ENCODE measurements at regions not wholly inside any gene's neighbourhood (a gene's known extent, or its start where the extent isn't known, plus 50 kb on each side); places are given as distances from the start of the nearest gene placed in this dataset.

- H3K4me2 ChIP-seq (ENCODE audit: low read length): no peak overlapping the region
- H3K4me1 ChIP-seq (ENCODE audit: insufficient read depth, low read length, severe bottlenecking): no peaks in the 10 kb centered on the region
Measured at GRCh38 chr10:130773941-130774340, 537.6 kb downstream of the TCERG1L start.

GRCh38 chr10:130774871-130775270, 536.6 kb downstream of the TCERG1L start:
- Histone ChIP-seq H3F3A (ENCODE audit: insufficient read depth, low read length) (no peaks in the 10 kb centered on the region), H3K27me3 (ENCODE audit: insufficient read depth, low read length) (no peaks in the 10 kb centered on the region), H3K79me2 (ENCODE audit: insufficient read depth, low read length) (no peaks in the 10 kb centered on the region), H3K4me1 (ENCODE audit: insufficient read depth, low read length, severe bottlenecking) (no peaks in the 10 kb centered on the region), H3K4me3 (ENCODE audit: low read depth, low read length, poor library complexity, severe bottlenecking) (no peak overlapping the region), H3K9ac (ENCODE audit: low read length) (no peak overlapping the region), H3K4me2 (ENCODE audit: low read length) (no peak overlapping the region), H3K27ac (ENCODE audit: low read depth, low read length, poor library complexity, severe bottlenecking) (no peak overlapping the region), H3K9me2 (ENCODE audit: low read depth, low read length) (no peaks in the 10 kb centered on the region), H4K20me1 (ENCODE audit: insufficient read depth, low read length) (no peaks in the 10 kb centered on the region), H3K36me3 (ENCODE audit: insufficient read depth, low read length) (no peaks in the 10 kb centered on the region), H2AFZ (ENCODE audit: low read length) (no peak overlapping the region), H3K9me3 (ENCODE audit: low read length) (no peaks in the 10 kb centered on the region)
- TF ChIP-seq CTCF (IDR thresholded peaks at IDR 0.05; ENCODE audit: low read length): no peak
- no peak for TF ChIP-seq EZH2 (IDR thresholded peaks at IDR 0.05; ENCODE audit: borderline replicate concordance, low read length)

More at GRCh38 chr10:130773941-130774340, 537.6 kb downstream of the TCERG1L start:
- Histone ChIP-seq H3K9me2 (ENCODE audit: low read depth, low read length) (no peaks in the 10 kb centered on the region), H2AFZ (ENCODE audit: low read length) (no peak overlapping the region), H4K20me1 (ENCODE audit: insufficient read depth, low read length) (no peaks in the 10 kb centered on the region), H3K27ac (ENCODE audit: low read depth, low read length, poor library complexity, severe bottlenecking) (no peak overlapping the region), H3F3A (ENCODE audit: insufficient read depth, low read length) (no peaks in the 10 kb centered on the region), H3K9ac (ENCODE audit: low read length) (no peak overlapping the region), H3K27me3 (ENCODE audit: insufficient read depth, low read length) (no peaks in the 10 kb centered on the region), H3K36me3 (ENCODE audit: insufficient read depth, low read length) (no peaks in the 10 kb centered on the region), H3K9me3 (ENCODE audit: low read length) (no peaks in the 10 kb centered on the region), H3K79me2 (ENCODE audit: insufficient read depth, low read length) (no peaks in the 10 kb centered on the region), H3K4me3 (ENCODE audit: low read depth, low read length, poor library complexity, severe bottlenecking) (no peak overlapping the region)
- TF ChIP-seq EZH2 (IDR thresholded peaks at IDR 0.05; ENCODE audit: borderline replicate concordance, low read length) (no peak), CTCF (IDR thresholded peaks at IDR 0.05; ENCODE audit: low read length) (no peak)

GRCh38 chr10:130775311-130775710, 536.2 kb downstream of the TCERG1L start:
- no peak overlapping the region for H3K4me3 ChIP-seq (ENCODE audit: low read depth, low read length, poor library complexity, severe bottlenecking)
- no peaks in the 10 kb centered on the region for H3K9me2 ChIP-seq (ENCODE audit: low read depth, low read length)
- no peak overlapping the region for H3K4me2 ChIP-seq (ENCODE audit: low read length)
- H4K20me1 ChIP-seq (ENCODE audit: insufficient read depth, low read length): no peaks in the 10 kb centered on the region
- H2AFZ ChIP-seq (ENCODE audit: low read length): no peak overlapping the region
- no peaks in the 10 kb centered on the region for H3K9me3 ChIP-seq (ENCODE audit: low read length)
- H3K36me3 ChIP-seq (ENCODE audit: insufficient read depth, low read length): no peaks in the 10 kb centered on the region
- TF ChIP-seq CTCF (IDR thresholded peaks at IDR 0.05; ENCODE audit: low read length) (no peak), EZH2 (IDR thresholded peaks at IDR 0.05; ENCODE audit: borderline replicate concordance, low read length) (no peak)
- no peaks in the 10 kb centered on the region for H3K27me3 ChIP-seq (ENCODE audit: insufficient read depth, low read length)
- H3K4me1 ChIP-seq (ENCODE audit: insufficient read depth, low read length, severe bottlenecking): no peaks in the 10 kb centered on the region
- no peak overlapping the region for H3K27ac ChIP-seq (ENCODE audit: low read depth, low read length, poor library complexity, severe bottlenecking)
- no peaks in the 10 kb centered on the region for H3F3A ChIP-seq (ENCODE audit: insufficient read depth, low read length)
- H3K9ac ChIP-seq (ENCODE audit: low read length): no peak overlapping the region
- H3K79me2 ChIP-seq (ENCODE audit: insufficient read depth, low read length): no peaks in the 10 kb centered on the region
